NCI-H524 (cell line): ENCODE measurements at regions not wholly inside any gene's neighbourhood (a gene's known extent, or its start where the extent isn't known, plus 50 kb on each side); places are given as distances from the start of the nearest gene placed in this dataset.

Source experiments
- DNase-seq, 2 experiments: peaks; one replicate each; lab custom pipeline; 2025; lab: John Stamatoyannopoulos, UW

DNA sequence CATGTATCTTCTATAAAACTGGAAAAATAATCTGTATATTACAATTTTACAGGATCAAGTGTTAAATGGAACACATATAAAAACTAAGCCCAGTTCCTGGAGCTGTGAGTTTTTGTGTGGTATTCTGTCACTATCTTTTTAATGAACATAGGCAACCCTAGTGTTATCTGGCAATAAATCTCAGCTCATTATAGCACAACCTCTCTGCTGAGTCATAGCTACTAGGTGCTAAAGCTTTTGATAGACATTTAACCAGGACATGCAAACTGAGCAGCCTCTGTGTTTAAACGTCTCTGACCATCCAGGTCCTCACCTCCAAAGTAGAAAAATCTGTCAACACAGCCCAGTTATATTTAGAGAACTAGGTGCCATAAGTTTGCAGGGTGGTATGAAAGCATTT lies 91.0 kb upstream of the CARD18 start:
- DNase-seq, result no peak

DNA sequence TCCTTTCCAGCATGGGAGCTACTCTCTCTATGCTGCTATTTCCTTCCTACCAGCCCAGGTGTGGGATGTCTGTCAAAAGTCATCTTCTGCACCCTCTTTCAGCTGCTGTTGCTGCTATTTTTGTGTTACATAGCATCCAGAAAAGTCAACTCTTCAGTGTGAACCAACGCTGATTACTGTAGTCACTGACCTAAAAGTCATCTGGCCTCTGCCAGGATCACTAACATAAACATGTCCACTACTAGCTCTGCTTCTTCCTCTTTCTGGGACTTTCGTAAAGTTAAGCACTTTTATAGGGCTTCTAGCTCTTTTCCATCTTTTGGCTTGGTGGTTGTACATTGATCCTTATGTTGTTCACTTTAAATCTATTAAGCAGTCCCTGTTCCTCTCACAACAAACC lies 90.2 kb upstream of the CARD18 start:
- no peak for DNase-seq

DNA sequence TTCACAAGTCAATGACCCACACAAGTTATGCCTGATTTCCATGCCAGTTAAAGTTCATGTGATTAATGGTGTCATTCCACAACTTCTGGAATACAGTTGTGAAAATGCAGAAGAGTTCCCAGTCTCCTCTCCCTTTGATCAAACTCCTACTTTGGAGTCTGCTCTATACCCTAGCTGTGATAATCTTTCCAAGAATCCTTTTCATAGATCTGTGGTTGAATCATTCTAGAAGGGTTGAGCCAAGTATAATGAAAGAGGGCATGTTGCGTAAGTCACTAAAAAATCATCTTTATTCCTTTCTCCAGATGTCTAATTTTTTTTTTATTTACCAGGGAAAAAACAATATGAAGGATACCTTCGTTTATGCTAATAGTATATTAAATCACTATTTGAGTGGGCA lies 89.7 kb upstream of the CARD18 start:
- DNase-seq, result no peak

GRCh38 chr11:105227363-105227762 lies 87.8 kb upstream of the CARD18 start:
- DNase-seq, result no peak

GRCh38 chr11:105226766-105227165 lies 87.2 kb upstream of the CARD18 start:
- no peak for DNase-seq

DNA sequence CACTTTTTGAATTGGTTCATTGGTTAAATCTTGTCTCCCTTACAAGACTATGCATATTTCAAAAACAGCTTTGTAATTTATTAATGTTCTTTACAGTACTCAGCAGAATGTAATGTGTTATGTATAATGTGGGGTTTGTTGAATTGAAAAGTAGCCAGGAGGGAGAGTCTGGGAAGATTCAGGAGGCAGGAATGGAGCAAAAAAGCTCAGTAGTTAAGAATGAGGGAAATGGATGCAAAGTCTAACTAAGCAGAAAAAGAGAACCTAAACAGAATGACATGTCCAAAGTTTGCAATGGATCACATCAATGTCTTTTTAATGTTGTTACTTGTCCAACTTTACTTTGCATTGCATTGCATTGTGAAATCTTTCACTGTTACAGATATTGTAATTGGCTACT lies 86.5 kb upstream of the CARD18 start:
- DNase-seq, result no peak

- no peak for DNase-seq
These were observed 85.1 kb upstream of the CARD18 start for GRCh38 chr11:105224482-105225253.

- DNase-seq, result no peak
These were observed 80.6 kb upstream of the CARD18 start for GRCh38 chr11:105220121-105220520.

DNA sequence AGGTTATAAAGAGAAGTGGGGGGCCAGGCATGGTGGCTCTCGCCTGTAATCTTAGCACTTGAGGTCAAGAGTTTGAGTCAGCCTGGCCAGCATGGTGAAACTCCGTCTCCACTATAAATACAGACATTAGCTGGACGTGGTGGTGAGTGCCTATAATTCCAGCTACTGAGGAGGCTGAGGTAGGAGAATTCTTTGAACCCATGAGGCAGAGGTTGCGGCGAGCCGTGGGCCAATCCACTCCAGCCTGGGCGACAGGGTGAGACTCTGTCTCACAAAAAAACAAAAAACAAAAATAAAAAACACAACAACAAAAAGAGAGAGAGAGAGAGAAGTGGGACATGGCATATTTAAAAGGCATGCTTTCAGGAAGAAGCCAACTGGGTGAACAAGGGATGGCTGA lies 80.1 kb upstream of the CARD18 start:
- DNase-seq, result no peak

- no peak for DNase-seq
These were observed 79.7 kb upstream of the CARD18 start for GRCh38 chr11:105219269-105219668.

- DNase-seq, result no peak
These were observed 76.0 kb upstream of the CARD18 start for GRCh38 chr11:105215528-105215927.

- no peak for DNase-seq
These were observed 72.4 kb upstream of the CARD18 start for GRCh38 chr11:105211806-105212554.

DNA sequence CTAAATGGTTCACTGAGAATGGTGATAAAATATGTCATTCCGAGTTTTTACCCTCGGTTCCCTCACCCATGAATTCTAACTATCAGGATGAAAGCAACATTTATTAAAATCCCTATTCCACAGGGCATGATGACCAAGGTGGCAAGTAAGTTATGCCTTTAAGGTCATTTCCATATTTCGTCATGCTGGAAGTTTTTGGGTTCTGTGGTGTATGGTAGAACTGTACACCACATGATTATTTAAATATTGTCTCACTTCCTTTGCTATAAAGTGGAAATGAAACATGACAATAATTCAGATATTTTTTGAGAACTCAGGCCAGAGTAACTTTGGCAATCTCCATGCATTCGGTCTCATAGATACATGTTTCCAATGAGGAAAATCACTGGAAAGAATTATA lies 68.5 kb upstream of the CARD18 start:
- DNase-seq, result no peak

- no peak for DNase-seq
These were observed 67.1 kb upstream of the CARD18 start for GRCh38 chr11:105206633-105207032.

- no peak for DNase-seq
These were observed 65.1 kb upstream of the CARD18 start for GRCh38 chr11:105204636-105205035.

DNA sequence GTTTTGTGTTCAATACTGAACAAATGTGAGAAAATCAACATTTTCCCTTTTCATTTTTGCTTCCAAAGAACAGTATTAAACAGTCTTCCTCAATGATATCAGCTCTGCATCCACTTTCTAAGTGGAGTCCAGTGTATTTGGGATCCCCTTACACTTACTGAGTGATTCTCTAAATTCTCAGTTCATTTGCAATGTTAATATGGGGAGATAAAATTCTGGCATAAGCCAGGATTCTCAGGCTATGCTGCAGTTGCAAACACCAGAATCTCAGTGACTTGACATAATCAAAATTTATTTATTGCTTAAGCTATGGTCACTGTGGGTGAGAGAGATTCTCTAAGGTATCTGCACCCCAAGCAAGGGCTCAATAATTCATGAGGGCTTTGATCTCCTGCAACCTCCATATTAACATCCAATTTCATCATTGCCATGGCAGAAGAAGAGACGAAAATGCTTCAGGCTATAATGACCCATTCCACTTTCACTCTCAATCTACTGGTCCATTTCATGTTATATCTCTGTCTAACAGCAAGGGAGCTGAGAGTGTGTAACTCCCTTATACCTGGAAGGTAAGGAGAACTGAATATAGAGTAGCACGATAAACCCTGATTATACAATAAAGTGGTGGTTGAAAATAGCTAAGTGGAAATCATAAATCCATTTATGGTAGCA lies 64.1 kb upstream of the CARD18 start:
- no peak for DNase-seq

GRCh38 chr11:105202844-105203548 lies 63.4 kb upstream of the CARD18 start:
- no peak for DNase-seq

DNA sequence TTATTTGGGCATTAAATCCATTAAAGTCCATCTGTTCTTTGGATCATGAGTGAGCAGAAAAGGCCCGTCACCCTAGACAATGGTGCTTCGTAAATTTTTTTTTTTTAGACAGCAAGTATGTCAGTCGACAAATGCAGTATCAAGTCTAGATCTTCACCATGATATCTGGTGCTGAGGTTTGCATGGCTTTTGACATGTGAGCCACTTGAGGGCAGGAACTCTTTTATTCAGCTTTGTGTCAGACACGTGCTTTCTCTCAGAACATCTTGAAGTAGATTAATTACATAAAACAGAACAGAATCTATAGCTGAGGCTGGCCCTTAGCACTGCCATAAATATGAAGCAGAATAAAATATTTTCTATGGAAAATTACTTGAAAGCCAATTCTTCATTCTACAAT lies 62.9 kb upstream of the CARD18 start:
- DNase-seq, result peak; percentile 48 to 62

DNA sequence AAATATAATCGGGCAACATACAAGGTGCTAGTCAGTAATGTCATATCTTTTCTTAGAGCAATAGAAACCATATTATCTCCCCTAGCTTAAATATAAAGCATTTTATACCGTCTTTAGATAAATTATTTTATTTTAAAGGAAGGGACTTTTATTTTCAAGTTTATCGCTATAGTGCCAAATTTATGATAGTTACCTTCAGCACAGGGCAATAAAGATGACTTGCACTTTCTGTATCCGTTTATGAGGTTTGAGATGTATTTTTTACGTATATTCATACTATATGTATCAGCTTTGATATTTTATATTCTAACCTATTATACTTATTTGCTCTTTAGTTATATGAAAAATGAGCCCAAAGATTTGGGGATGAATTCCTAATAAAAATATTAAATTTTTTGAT lies 61.6 kb upstream of the CARD18 start:
- no peak for DNase-seq

DNA sequence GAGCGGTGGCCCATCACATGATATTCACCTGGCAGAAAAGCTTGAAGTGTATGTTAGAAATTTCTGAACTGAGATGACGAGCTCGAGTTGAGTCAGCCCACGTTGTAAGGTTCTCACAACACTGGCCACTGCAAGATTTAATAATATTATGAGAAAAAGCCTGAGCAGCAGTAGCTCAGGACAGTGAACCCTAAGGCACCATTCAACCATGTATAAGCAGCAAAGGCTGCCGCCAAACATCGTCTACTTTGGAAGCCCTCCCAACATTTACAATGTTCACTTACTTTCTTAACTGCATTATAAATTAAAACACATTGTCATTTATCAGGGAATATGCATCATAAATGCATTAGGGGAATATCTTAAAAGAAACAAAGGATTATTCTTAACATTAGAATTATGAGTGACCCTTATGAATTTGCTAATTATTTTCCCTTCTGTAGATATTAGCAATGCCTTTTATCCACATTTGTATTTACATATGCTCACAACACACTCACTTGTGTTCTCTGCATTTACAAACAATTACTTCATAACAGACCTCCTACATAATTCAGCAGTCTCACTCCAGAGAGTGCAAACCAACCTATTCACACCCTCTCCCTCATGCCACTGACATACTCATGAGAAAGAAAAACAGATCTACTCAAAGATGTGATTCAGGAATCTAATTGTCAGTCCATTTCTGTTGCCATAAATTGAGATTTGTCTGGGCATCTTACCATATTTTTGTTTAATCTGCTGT lies 57.7 kb upstream of the CARD18 start:
- no peak for DNase-seq

GRCh38 chr11:105193260-105193659 lies 53.7 kb upstream of the CARD18 start:
- DNase-seq, result no peak

DNA sequence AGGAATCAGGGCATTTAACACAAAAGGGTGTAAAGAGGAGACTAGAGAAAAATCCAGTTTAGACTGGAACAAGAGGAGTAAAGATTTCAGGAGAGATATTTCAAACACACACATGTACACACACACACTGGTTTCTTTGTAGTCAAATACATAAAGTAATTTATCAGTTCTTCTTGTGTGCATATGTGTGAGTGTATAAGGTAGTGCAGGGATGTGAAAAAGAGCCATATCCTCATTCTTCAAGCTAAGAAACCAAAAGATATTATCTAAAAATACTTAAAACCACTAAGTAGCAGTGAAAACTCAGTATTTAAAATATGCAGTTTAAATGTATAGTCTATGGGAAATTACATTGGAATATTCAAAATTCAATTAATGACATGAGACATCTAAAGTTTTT lies 52.5 kb upstream of the CARD18 start:
- no peak for DNase-seq
